ENCODE measurements at regions not wholly inside any gene's neighbourhood (a gene's known extent, or its start where the extent isn't known, plus 50 kb on each side); places are given as distances from the start of the nearest gene placed in this dataset.

- Histone ChIP-seq H3K4me3 (no peak overlapping the region), H3K9me3 (no peaks in the 10 kb centered on the region), H3K27ac (no peak overlapping the region), H3K27me3 (no peaks in the 10 kb centered on the region), H3K4me1 (no peaks in the 10 kb centered on the region), H3K36me3 (no peaks in the 10 kb centered on the region)
- no peak for TF ChIP-seq POLR2A (IDR thresholded peaks at IDR 0.05)
- TF ChIP-seq CTCF (IDR thresholded peaks at IDR 0.05) = peak in 1 of 6 experiments; percentile 12
- no peak for DNase-seq
Measured at GRCh38 chr5:61966296-61966955, 339.6 kb upstream of the KIF2A start.

GRCh38 chr5:61966997-61967396 is 339.0 kb upstream of the KIF2A start:
- no peak for DNase-seq
- no peaks in the 10 kb centered on the region for H3K9me3 ChIP-seq
- H3K27me3 ChIP-seq = no peaks in the 10 kb centered on the region
- no peak for TF ChIP-seq CTCF (IDR thresholded peaks at IDR 0.05)
- no peak for TF ChIP-seq POLR2A (IDR thresholded peaks at IDR 0.05)
- H3K27ac ChIP-seq = no peak overlapping the region
- no peak overlapping the region for H3K4me3 ChIP-seq
- no peaks in the 10 kb centered on the region for H3K4me1 ChIP-seq
- no peaks in the 10 kb centered on the region for H3K36me3 ChIP-seq

- no peaks in the 10 kb centered on the region for H3K4me1 ChIP-seq
- no peak for DNase-seq
- no peaks in the 10 kb centered on the region for H3K36me3 ChIP-seq
- no peak for TF ChIP-seq CTCF (IDR thresholded peaks at IDR 0.05)
- no peak for TF ChIP-seq POLR2A (IDR thresholded peaks at IDR 0.05)
- no peak overlapping the region for H3K27ac ChIP-seq
- H3K4me3 ChIP-seq = no peak overlapping the region
- H3K27me3 ChIP-seq = no peaks in the 10 kb centered on the region
- no peaks in the 10 kb centered on the region for H3K9me3 ChIP-seq
Measured at GRCh38 chr5:61967681-61968080, 338.3 kb upstream of the KIF2A start.

- TF ChIP-seq CTCF (IDR thresholded peaks at IDR 0.05) (no peak), POLR2A (IDR thresholded peaks at IDR 0.05) (no peak)
- H3K4me3 ChIP-seq = no peak overlapping the region
- no peak overlapping the region for H3K27ac ChIP-seq
- no peaks in the 10 kb centered on the region for H3K36me3 ChIP-seq
- DNase-seq = no peak
- no peaks in the 10 kb centered on the region for H3K27me3 ChIP-seq
- H3K9me3 ChIP-seq = no peaks in the 10 kb centered on the region
- no peaks in the 10 kb centered on the region for H3K4me1 ChIP-seq
Measured at GRCh38 chr5:61969347-61969746, 336.7 kb upstream of the KIF2A start.

GRCh38 chr5:61969755-61970154 is 336.3 kb upstream of the KIF2A start:
- Histone ChIP-seq H3K9me3 (no peaks in the 10 kb centered on the region), H3K4me1 (no peaks in the 10 kb centered on the region), H3K4me3 (no peak overlapping the region), H3K27ac (no peak overlapping the region), H3K27me3 (no peaks in the 10 kb centered on the region), H3K36me3 (no peaks in the 10 kb centered on the region)
- no peak for DNase-seq
- no peak for TF ChIP-seq CTCF (IDR thresholded peaks at IDR 0.05)
- no peak for TF ChIP-seq POLR2A (IDR thresholded peaks at IDR 0.05)

- Histone ChIP-seq H3K27ac (no peak overlapping the region), H3K4me3 (no peak overlapping the region), H3K4me1 (no peaks in the 10 kb centered on the region), H3K27me3 (no peaks in the 10 kb centered on the region), H3K36me3 (no peaks in the 10 kb centered on the region), H3K9me3 (no peaks in the 10 kb centered on the region)
- TF ChIP-seq POLR2A (IDR thresholded peaks at IDR 0.05) (no peak), CTCF (IDR thresholded peaks at IDR 0.05) (no peak)
- DNase-seq = no peak
Measured at GRCh38 chr5:61970218-61970617, 335.8 kb upstream of the KIF2A start.
